IPS DF 6.9 (cell line): ENCODE measurements at regions not wholly inside any gene's neighbourhood (a gene's known extent, or its start where the extent isn't known, plus 50 kb on each side); places are given as distances from the start of the nearest gene placed in this dataset.

Experiments used
- DNase-seq: peaks from one replicate; pipeline ENCODE4 v3.0.0-alpha.2; 2013; ENCODE audit warnings: low read depth, low spot score
- H3K27ac ChIP-seq: one replicate; pipeline ENCODE4 v1.5.1; 2013; ENCODE audit warnings: low read length, control low read depth
- H3K27me3 ChIP-seq: 2 replicates; pipeline ENCODE4 v1.6.1; 2013; ENCODE audit warnings: mild to moderate bottlenecking, low read length; ENCODE audit not compliant: control insufficient read depth, insufficient read depth
- H3K36me3 ChIP-seq: 2 replicates; pipeline ENCODE4 v1.6.1; 2013; ENCODE audit warnings: low read length; ENCODE audit not compliant: control insufficient read depth, insufficient read depth
- H3K4me1 ChIP-seq: 2 replicates; pipeline ENCODE4 v1.6.1; 2013; ENCODE audit warnings: low read length; ENCODE audit not compliant: control insufficient read depth, insufficient read depth
- H3K4me3 ChIP-seq: 2 replicates; pipeline ENCODE4 v1.5.1; 2013; ENCODE audit warnings: mild to moderate bottlenecking, low read length
- H3K9me3 ChIP-seq: 2 replicates; pipeline ENCODE4 v1.6.1; 2013; ENCODE audit warnings: low read length, inconsistent platforms; ENCODE audit not compliant: control insufficient read depth, insufficient read depth
- WGBS: extraction: QIAGEN DNeasy Blood & Tissue Kit; methylation state at CpG from one replicate; pipeline ENCODE4 v1.1.7; 2013; ENCODE audit warnings: mixed read lengths, missing lambda C conversion rate; ENCODE audit not compliant: insufficient read length, insufficient coverage; 5-methylcytosine and 5-hydroxymethylcytosine counted together

GRCh38 chr1:229203030-229203751, 67.7 kb upstream of the RAB4A start:
- no CpG with 5 or more reads among the region's 5 CpGs for WGBS
- H3K9me3 ChIP-seq, result no peaks in the 10 kb centered on the region
- peaks cover 10% of the 10 kb centered on the region for H3K4me1 ChIP-seq
- H3K27me3 ChIP-seq, result no peaks in the 10 kb centered on the region
- peak; percentile 99 for DNase-seq
- H3K27ac ChIP-seq, result no peak overlapping the region
- H3K4me3 ChIP-seq, result no peak overlapping the region
- H3K36me3 ChIP-seq, result no peaks in the 10 kb centered on the region

DNA sequence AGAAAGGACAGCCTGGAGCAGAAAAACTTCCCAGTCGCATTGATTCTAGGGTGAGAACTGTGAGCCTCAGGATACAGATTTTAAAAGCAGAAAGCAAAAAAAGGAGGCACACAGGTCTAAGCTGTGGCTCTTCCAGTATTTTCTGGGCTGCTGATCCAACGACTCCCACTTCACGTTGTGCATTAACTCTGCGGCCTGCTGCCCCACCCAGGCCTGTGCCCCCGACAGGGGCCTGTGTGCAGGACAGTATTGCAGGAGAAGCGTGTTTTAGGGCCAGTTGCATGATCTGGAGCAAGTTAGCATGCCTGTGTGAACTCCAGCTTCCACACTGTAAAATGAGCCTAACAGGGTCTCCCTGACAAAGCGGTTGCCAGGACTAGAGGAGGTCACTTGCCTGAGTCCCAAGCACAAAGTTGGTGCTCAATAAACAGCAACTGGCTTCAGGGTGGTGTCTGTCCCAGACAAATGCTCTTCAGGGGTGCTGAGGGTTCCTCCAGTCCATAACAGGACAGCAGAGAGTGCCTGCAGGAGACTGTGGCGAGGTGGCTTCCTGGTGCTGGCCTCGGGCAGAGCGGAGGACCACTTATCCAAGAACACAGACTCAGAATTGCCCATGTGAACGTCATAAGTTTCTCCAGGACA, 66.8 kb upstream of the RAB4A start:
- DNase-seq, result no peak
- Histone ChIP-seq H3K27me3 (no peaks in the 10 kb centered on the region), H3K4me3 (no peak overlapping the region), H3K27ac (no peak overlapping the region), H3K36me3 (no peaks in the 10 kb centered on the region), H3K9me3 (no peaks in the 10 kb centered on the region), H3K4me1 (peaks cover 10% of the 10 kb centered on the region)
- WGBS, result no CpG with 5 or more reads among the region's 11 CpGs

- Histone ChIP-seq H3K4me1 (peaks cover 5% of the 10 kb centered on the region; the same call in 1 of the 2 replicates), H3K27ac (no peak overlapping the region), H3K4me3 (no peak overlapping the region), H3K27me3 (no peaks in the 10 kb centered on the region), H3K36me3 (no peaks in the 10 kb centered on the region), H3K9me3 (no peaks in the 10 kb centered on the region)
- WGBS, result no CpG with 5 or more reads among the region's 17 CpGs
- DNase-seq, result no peak
Measured at GRCh38 chr1:229204921-229205777, 65.8 kb upstream of the RAB4A start.

GRCh38 chr1:229205854-229206253, 65.1 kb upstream of the RAB4A start:
- DNase-seq, result no peak
- Histone ChIP-seq H3K9me3 (no peaks in the 10 kb centered on the region), H3K4me1 (peaks cover 5% of the 10 kb centered on the region; the same call in 1 of the 2 replicates), H3K4me3 (no peak overlapping the region), H3K27me3 (no peaks in the 10 kb centered on the region), H3K36me3 (no peaks in the 10 kb centered on the region), H3K27ac (no peak overlapping the region)
- WGBS, result no CpG with 5 or more reads among the region's 8 CpGs

DNA sequence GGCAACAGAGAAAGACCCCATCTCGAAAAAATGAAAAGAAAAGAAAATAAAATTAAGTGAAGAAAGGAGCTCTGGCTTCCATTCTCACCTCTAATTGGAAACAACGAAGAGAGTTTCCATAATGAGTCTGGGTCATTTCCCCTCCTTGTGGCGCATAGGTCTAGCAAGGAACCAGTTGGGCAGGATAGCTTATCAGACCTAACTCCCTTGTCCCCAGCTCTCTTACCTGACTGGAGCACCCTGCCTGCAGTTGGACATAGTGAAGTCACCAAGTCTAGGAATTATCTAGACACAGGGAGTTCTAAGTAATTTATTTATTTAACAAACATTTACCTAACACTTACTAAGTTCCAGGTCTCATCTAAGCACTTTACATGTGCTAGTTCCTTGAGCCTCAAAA, 63.0 kb upstream of the RAB4A start:
- Histone ChIP-seq H3K27me3 (no peaks in the 10 kb centered on the region), H3K4me3 (no peak overlapping the region), H3K36me3 (no peaks in the 10 kb centered on the region), H3K27ac (no peak overlapping the region), H3K4me1 (peaks cover 5% of the 10 kb centered on the region; the same call in 1 of the 2 replicates), H3K9me3 (no peaks in the 10 kb centered on the region)
- no CpG with 5 or more reads among the region's 3 CpGs for WGBS
- DNase-seq, result no peak

DNA sequence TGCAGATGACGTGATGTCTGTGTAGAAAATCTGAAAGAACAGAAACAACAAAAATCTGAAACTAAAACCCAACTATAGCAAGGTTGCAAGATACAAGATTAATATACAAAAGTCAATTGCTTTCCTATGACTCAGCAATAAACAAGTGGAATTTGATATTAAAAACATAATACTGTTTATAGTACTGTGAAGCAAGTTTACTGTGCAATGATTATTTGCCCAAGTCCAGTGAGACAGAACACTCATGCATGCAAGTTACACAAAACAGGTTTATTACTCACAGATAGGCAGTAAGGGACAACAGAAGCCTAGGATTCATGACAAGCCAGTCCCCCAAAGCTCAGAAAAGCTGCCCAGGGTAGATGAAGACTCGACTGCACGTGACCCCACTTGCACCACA, 62.4 kb upstream of the RAB4A start:
- DNase-seq, result no peak
- no peaks in the 10 kb centered on the region for H3K9me3 ChIP-seq
- WGBS, result no CpG with 5 or more reads among the region's 3 CpGs

GRCh38 chr1:229209386-229209785, 61.5 kb upstream of the RAB4A start:
- Histone ChIP-seq H3K27me3 (no peaks in the 10 kb centered on the region), H3K4me1 (no peaks in the 10 kb centered on the region), H3K4me3 (no peak overlapping the region), H3K27ac (no peak overlapping the region), H3K9me3 (no peaks in the 10 kb centered on the region), H3K36me3 (no peaks in the 10 kb centered on the region)
- DNase-seq, result no peak
- no CpG with 5 or more reads among the region's 4 CpGs for WGBS

More for the DNA sequence above, 62.4 kb upstream of the RAB4A start:
- no peak overlapping the region for H3K4me3 ChIP-seq
- no peaks in the 10 kb centered on the region for H3K36me3 ChIP-seq
- no peaks in the 10 kb centered on the region for H3K27me3 ChIP-seq
- H3K4me1 ChIP-seq, result 0 out of 2 replicates have a peak, but pooled peaks cover 3% of the 10 kb centered on the region
- no peak overlapping the region for H3K27ac ChIP-seq

DNA sequence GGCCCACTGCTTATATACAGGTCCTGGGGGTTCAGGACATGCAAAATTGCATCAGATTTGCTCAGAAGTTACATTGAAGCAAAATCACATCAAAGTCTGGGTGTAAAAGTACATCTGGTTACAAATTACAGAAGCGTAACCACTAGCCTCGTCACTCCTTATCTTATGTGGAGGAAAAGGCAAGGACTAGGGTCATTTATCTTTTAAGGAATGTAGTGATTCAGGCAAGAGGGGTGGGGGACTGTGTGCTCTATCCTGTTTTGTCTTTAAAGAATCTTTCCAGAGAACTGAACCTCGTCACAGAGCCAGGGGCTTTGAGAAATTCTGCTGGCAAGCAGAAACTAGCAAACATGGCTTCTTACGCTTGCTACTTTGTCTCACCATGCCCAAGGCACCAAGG, 61.1 kb upstream of the RAB4A start:
- Histone ChIP-seq H3K9me3 (no peaks in the 10 kb centered on the region), H3K4me1 (no peaks in the 10 kb centered on the region), H3K27me3 (no peaks in the 10 kb centered on the region), H3K4me3 (no peak overlapping the region), H3K36me3 (no peaks in the 10 kb centered on the region), H3K27ac (no peak overlapping the region)
- no CpG with 5 or more reads among the region's 4 CpGs for WGBS
- no peak for DNase-seq

- H3K4me1 ChIP-seq, result no peaks in the 10 kb centered on the region
- H3K9me3 ChIP-seq, result no peaks in the 10 kb centered on the region
- no peak overlapping the region for H3K27ac ChIP-seq
- H3K36me3 ChIP-seq, result no peaks in the 10 kb centered on the region
- no peaks in the 10 kb centered on the region for H3K27me3 ChIP-seq
- WGBS, result no CpG with 5 or more reads among the region's 2 CpGs
- no peak for DNase-seq
- H3K4me3 ChIP-seq, result no peak overlapping the region
Measured at GRCh38 chr1:229210844-229211243, 60.1 kb upstream of the RAB4A start.

DNA sequence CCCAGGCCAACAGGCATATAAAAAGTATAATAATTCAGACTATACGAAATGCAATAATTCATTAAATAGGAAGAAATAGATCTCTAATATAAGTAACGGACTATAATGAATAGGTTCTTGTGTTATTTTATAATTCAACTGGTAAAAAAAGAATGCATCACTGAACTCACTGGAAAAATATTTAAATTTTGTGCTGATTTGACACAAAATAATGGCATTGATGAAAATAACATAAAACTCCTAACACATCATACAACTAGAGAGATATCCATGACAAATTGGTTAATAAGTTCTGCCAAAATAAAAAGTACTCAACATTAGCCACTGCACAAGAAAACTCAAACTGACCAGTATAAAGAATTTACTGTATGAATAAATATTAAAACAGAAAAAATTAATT, 57.1 kb upstream of the RAB4A start:
- Histone ChIP-seq H3K4me3 (no peak overlapping the region), H3K27me3 (no peaks in the 10 kb centered on the region), H3K4me1 (no peaks in the 10 kb centered on the region), H3K27ac (no peak overlapping the region), H3K9me3 (no peaks in the 10 kb centered on the region), H3K36me3 (no peaks in the 10 kb centered on the region)
- no CpG with 5 or more reads among the region's 2 CpGs for WGBS
- DNase-seq, result no peak
